Liver (tissue), 8 donors: ENCODE measurements at regions not wholly inside any gene's neighbourhood (a gene's known extent, or its start where the extent isn't known, plus 50 kb on each side); places are given as distances from the start of the nearest gene placed in this dataset.

Experiments used
- DNase-seq: peaks from one replicate; pipeline ENCODE4 v3.0.0-alpha.2; 2017; ENCODE audit warnings: low spot score
- H3K27ac ChIP-seq, 2 donors: one replicate each; pipeline ENCODE4 v1.7.0; 2013; ENCODE audit warnings: inconsistent platforms in 2 of 2, low read length in 2 of 2, control low read depth in 1 of 2, low read depth in 1 of 2, mild to moderate bottlenecking in 1 of 2
- H3K27me3 ChIP-seq, 4 donors: one replicate each; pipeline versions ENCODE4 v1.6.1 to v1.7.0; 2013; ENCODE audit warnings: low read length in 3 of 4, inconsistent platforms in 1 of 4, mild to moderate bottlenecking in 1 of 4, moderate library complexity in 1 of 4; ENCODE audit not compliant: control insufficient read depth in 4 of 4, insufficient read depth in 4 of 4
- H3K36me3 ChIP-seq, 4 donors: one replicate each; pipeline versions ENCODE4 v1.6.1 to v1.7.0; 2013; ENCODE audit warnings: low read length in 3 of 4, mild to moderate bottlenecking in 3 of 4, low read depth in 1 of 4, moderate library complexity in 1 of 4; ENCODE audit not compliant: control insufficient read depth in 4 of 4, insufficient read depth in 3 of 4
- H3K4me1 ChIP-seq, 4 donors: one replicate each; pipeline versions ENCODE4 v1.6.1 to v1.7.0; 2013; ENCODE audit warnings: low read length in 3 of 4, mild to moderate bottlenecking in 3 of 4, moderate library complexity in 1 of 4; ENCODE audit not compliant: control insufficient read depth in 4 of 4, insufficient read depth in 4 of 4
- H3K4me3 ChIP-seq, 3 donors: one replicate each; pipeline versions ENCODE4 v1.6.1 to v1.7.0; 2013; ENCODE audit warnings: low read length in 3 of 3, control low read depth in 1 of 3, low read depth in 1 of 3, mild to moderate bottlenecking in 1 of 3
- H3K9ac ChIP-seq, 2 donors: one replicate each; pipeline ENCODE4 v1.7.0; 2013; ENCODE audit warnings: low read length in 2 of 2, mild to moderate bottlenecking in 2 of 2, moderate library complexity in 2 of 2, control low read depth in 1 of 2, low read depth in 1 of 2
- H3K9me3 ChIP-seq, 4 donors: one replicate each; pipeline versions ENCODE4 v1.6.1 to v1.7.0; 2013; ENCODE audit warnings: low read length in 3 of 4; ENCODE audit not compliant: control insufficient read depth in 4 of 4
- EGR1 ChIP-seq, 2 donors: IDR thresholded peaks; 2 replicates each; pipeline ENCODE4 v1.6.1; 2016 to 2018; ENCODE audit warnings: antibody characterized with exemption in 2 of 2, low read depth in 2 of 2
- FOXA1 ChIP-seq: IDR thresholded peaks from 2 replicates; pipeline ENCODE4 v1.6.1; 2016; ENCODE audit warnings: antibody characterized with exemption
- FOXA2 ChIP-seq: IDR thresholded peaks from 2 replicates; pipeline ENCODE4 v1.6.1; 2016; ENCODE audit warnings: antibody characterized with exemption
- GABPA ChIP-seq, 2 donors: IDR thresholded peaks in 1 of 2; conservative IDR thresholded peaks in 1 of 2; 2 replicates each; pipeline ENCODE4 v1.6.1; 2016; ENCODE audit warnings: antibody characterized with exemption in 2 of 2, mild to moderate bottlenecking in 1 of 2, moderate library complexity in 1 of 2
- HNF4A ChIP-seq, 2 donors: conservative IDR thresholded peaks; 2 replicates each; pipeline ENCODE4 v1.6.1; 2016; ENCODE audit warnings: antibody characterized with exemption in 2 of 2, mild to moderate bottlenecking in 2 of 2
- HNF4G ChIP-seq: IDR thresholded peaks from 2 replicates; pipeline ENCODE4 v1.6.1; 2016; ENCODE audit warnings: antibody characterized with exemption
- MAX ChIP-seq: IDR thresholded peaks from 2 replicates; pipeline ENCODE4 v1.6.1; 2016; ENCODE audit warnings: antibody characterized with exemption
- NR2F2 ChIP-seq: IDR thresholded peaks from 2 replicates; pipeline ENCODE4 v1.6.1; 2016; ENCODE audit warnings: antibody characterized with exemption
- RAD21 ChIP-seq, 2 donors: IDR thresholded peaks; 2 replicates each; pipeline ENCODE4 v1.6.1; 2016; ENCODE audit warnings: antibody characterized with exemption in 2 of 2, mild to moderate bottlenecking in 2 of 2
- SP1 ChIP-seq: IDR thresholded peaks from 2 replicates; pipeline ENCODE4 v1.6.1; 2018; ENCODE audit warnings: antibody characterized with exemption, mild to moderate bottlenecking
- TAF1 ChIP-seq: conservative IDR thresholded peaks from 2 replicates; pipeline ENCODE4 v1.6.1; 2016; ENCODE audit warnings: antibody characterized with exemption, mild to moderate bottlenecking
- WGBS: extraction: QIAGEN DNeasy Blood & Tissue Kit; methylation state at CpG from one replicate; pipeline ENCODE4 v1.1.7; 2013; 5-methylcytosine and 5-hydroxymethylcytosine counted together
- TF ChIP-seq, protein P1 (sequence below): IDR thresholded peaks from 2 replicates; pipeline ENCODE4 v1.6.1; 2016; ENCODE audit warnings: antibody characterized with exemption
- TF ChIP-seq, protein P2 (sequence below): fragments of 150-350 bp; IDR thresholded peaks from 2 replicates; pipeline ENCODE4 v1.5.1; 2017; ENCODE audit warnings: improper control_type of control experiment, low read depth, low read length; ENCODE audit not compliant: missing input control
- TF ChIP-seq, protein P3 (sequence below): IDR thresholded peaks from 2 replicates; pipeline ENCODE4 v1.6.1; 2016; ENCODE audit warnings: antibody characterized with exemption
- donor health status: healthy.
- donor health status: healthy.
- donor health status: healthy.
- donor health status: healthy.
- donor health status: healthy.

DNA sequence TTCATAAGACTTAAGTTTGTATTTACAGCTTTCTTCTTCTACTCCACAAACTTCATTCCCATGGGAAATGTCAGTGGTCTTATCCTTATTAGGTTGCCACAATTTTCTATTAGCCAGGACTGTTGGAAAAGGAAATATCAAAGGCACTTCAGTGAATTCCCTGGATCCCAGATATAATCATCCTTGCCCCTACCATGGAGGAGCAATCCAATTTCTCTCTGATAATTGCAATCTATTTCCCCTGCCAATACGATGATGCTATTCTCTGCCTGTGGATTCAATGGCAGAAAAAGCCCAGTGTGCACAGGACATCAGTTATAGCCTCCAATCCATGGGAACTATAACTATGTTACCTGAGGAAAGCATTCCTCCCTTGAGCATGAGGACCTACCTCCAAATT is 536.4 kb upstream of the UBE2E2 start:
- no peak overlapping the region for H3K9ac ChIP-seq
- H3K36me3 ChIP-seq, result no peaks in the 10 kb centered on the region
- H3K4me1 ChIP-seq, result no peaks in the 10 kb centered on the region
- no peak overlapping the region for H3K27ac ChIP-seq
- H3K4me3 ChIP-seq, result no peak overlapping the region
- no peak for DNase-seq
- 26% methylated on average over 1 of the region's 1 CpG for WGBS
- no peak for TF ChIP-seq NR2F2
- TF ChIP-seq, protein P1, sequence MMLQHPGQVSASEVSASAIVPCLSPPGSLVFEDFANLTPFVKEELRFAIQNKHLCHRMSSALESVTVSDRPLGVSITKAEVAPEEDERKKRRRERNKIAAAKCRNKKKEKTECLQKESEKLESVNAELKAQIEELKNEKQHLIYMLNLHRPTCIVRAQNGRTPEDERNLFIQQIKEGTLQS, result no peak
- TF ChIP-seq FOXA2, result no peak
- H3K9me3 ChIP-seq, result no peaks in the 10 kb centered on the region
- H3K27me3 ChIP-seq, result no peaks in the 10 kb centered on the region

DNA sequence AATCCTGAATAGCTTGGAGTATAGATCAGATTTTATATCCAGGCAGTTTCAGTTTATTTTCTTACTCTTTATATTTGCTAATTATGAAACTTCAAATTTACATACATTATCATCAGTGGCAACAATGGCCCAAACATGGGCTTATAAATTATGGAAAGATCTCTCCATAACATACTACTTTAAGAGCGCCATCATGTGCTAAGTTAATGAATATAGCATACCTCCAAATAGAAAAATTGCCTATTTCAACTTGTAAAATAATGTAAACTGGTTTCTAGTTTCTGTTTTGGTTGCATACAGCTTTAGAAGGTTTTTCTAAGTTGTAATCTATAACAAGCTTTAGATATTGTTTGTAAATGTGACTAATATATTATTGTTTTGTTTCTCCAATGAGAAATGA is 531.3 kb upstream of the UBE2E2 start:
- WGBS, result 79% methylated on average over 1 of the region's 1 CpG
- Histone ChIP-seq H3K9me3 (no peaks in the 10 kb centered on the region), H3K9ac (no peak overlapping the region), H3K36me3 (no peaks in the 10 kb centered on the region), H3K4me3 (no peak overlapping the region), H3K4me1 (no peaks in the 10 kb centered on the region), H3K27ac (no peak overlapping the region), H3K27me3 (no peaks in the 10 kb centered on the region)
- TF ChIP-seq, protein P2, sequence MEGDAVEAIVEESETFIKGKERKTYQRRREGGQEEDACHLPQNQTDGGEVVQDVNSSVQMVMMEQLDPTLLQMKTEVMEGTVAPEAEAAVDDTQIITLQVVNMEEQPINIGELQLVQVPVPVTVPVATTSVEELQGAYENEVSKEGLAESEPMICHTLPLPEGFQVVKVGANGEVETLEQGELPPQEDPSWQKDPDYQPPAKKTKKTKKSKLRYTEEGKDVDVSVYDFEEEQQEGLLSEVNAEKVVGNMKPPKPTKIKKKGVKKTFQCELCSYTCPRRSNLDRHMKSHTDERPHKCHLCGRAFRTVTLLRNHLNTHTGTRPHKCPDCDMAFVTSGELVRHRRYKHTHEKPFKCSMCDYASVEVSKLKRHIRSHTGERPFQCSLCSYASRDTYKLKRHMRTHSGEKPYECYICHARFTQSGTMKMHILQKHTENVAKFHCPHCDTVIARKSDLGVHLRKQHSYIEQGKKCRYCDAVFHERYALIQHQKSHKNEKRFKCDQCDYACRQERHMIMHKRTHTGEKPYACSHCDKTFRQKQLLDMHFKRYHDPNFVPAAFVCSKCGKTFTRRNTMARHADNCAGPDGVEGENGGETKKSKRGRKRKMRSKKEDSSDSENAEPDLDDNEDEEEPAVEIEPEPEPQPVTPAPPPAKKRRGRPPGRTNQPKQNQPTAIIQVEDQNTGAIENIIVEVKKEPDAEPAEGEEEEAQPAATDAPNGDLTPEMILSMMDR, result no peak
- TF ChIP-seq, protein P3, sequence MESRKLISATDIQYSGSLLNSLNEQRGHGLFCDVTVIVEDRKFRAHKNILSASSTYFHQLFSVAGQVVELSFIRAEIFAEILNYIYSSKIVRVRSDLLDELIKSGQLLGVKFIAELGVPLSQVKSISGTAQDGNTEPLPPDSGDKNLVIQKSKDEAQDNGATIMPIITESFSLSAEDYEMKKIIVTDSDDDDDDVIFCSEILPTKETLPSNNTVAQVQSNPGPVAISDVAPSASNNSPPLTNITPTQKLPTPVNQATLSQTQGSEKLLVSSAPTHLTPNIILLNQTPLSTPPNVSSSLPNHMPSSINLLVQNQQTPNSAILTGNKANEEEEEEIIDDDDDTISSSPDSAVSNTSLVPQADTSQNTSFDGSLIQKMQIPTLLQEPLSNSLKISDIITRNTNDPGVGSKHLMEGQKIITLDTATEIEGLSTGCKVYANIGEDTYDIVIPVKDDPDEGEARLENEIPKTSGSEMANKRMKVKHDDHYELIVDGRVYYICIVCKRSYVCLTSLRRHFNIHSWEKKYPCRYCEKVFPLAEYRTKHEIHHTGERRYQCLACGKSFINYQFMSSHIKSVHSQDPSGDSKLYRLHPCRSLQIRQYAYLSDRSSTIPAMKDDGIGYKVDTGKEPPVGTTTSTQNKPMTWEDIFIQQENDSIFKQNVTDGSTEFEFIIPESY, result no peak
- TF ChIP-seq HNF4A (conservative IDR thresholded peaks at IDR 0.05), result no peak
- TF ChIP-seq TAF1, result no peak
- no peak for TF ChIP-seq SP1
- no peak for TF ChIP-seq FOXA1
- no peak for TF ChIP-seq FOXA2
- DNase-seq, result no peak

GRCh38 chr3:22684739-22685138 is 518.4 kb upstream of the UBE2E2 start:
- DNase-seq, result no peak
- 66% methylated on average over 3 of the region's 3 CpGs for WGBS
- no peak for TF ChIP-seq HNF4G
- TF ChIP-seq, protein P2, result no peak
- no peak for TF ChIP-seq TAF1
- TF ChIP-seq MAX, result no peak
- no peak for TF ChIP-seq SP1
- no peak for TF ChIP-seq EGR1 (IDR thresholded peaks at IDR 0.05; ENCODE audit: low read depth in 2 of 2)
- TF ChIP-seq, protein P1, result no peak
- no peak for TF ChIP-seq GABPA (IDR thresholded peaks at IDR 0.05 in 1 of 2, conservative IDR thresholded peaks at IDR 0.05 in 1 of 2)
- TF ChIP-seq, protein P3, result no peak
- no peak for TF ChIP-seq FOXA1
- TF ChIP-seq RAD21 (IDR thresholded peaks at IDR 0.05), result no peak
- TF ChIP-seq NR2F2, result no peak
- TF ChIP-seq FOXA2, result no peak

More at GRCh38 chr3:22684739-22685138, 518.4 kb upstream of the UBE2E2 start:
- no peaks in the 10 kb centered on the region for H3K36me3 ChIP-seq
- H3K9ac ChIP-seq, result no peak overlapping the region
- H3K4me3 ChIP-seq, result no peak overlapping the region
- H3K27ac ChIP-seq, result no peak overlapping the region
- no peaks in the 10 kb centered on the region for H3K27me3 ChIP-seq
- H3K9me3 ChIP-seq, result no peaks in the 10 kb centered on the region
- no peaks in the 10 kb centered on the region for H3K4me1 ChIP-seq
